CD4-positive, alpha-beta memory T cell (primary cell): ENCODE measurements at regions not wholly inside any gene's neighbourhood (a gene's known extent, or its start where the extent isn't known, plus 50 kb on each side); places are given as distances from the start of the nearest gene placed in this dataset.

Source experiments
- CTCF ChIA-PET: fragments of 350-600 bp; sonication (Branson Sonifier 250); formaldehyde crosslinking; loops from one replicate; lab custom pipeline; 2021; ENCODE audit warnings: inconsistent platforms; ENCODE audit not compliant: partially characterized antibody; lab: Charles Lee
- POLR2A ChIA-PET: fragments of 350-600 bp; sonication (Branson Sonifier 250); formaldehyde crosslinking; loops from one replicate; lab custom pipeline; 2021; ENCODE audit not compliant: partially characterized antibody; lab: Charles Lee
- DNase-seq, 5 donors: peaks; one replicate each; pipeline versions ENCODE4 v3.0.0 to v3.0.0-alpha.2; 2020 to 2022; ENCODE audit warnings: mixed read lengths in 1 of 5
- H3K27ac ChIP-seq: one replicate; pipeline ENCODE4 v1.7.0; 2013; ENCODE audit warnings: low read depth, low read length
- H3K27me3 ChIP-seq: 2 replicates; pipeline ENCODE4 v1.7.0; 2013; ENCODE audit warnings: mild to moderate bottlenecking, low read length, moderate library complexity; ENCODE audit not compliant: insufficient read depth
- H3K36me3 ChIP-seq: 2 replicates; pipeline ENCODE4 v1.7.0; 2013; ENCODE audit warnings: mild to moderate bottlenecking, low read length, moderate library complexity; ENCODE audit not compliant: insufficient read depth
- H3K4me1 ChIP-seq: 2 replicates; pipeline ENCODE4 v1.7.0; 2013; ENCODE audit warnings: mild to moderate bottlenecking, low read length, moderate library complexity; ENCODE audit not compliant: insufficient read depth
- H3K4me3 ChIP-seq, 2 donors: one replicate each; pipeline ENCODE4 v1.7.0; 2013; ENCODE audit warnings: low read length in 2 of 2, mild to moderate bottlenecking in 1 of 2
- H3K9me3 ChIP-seq, 2 donors: one replicate each; pipeline ENCODE4 v1.7.0; 2013; ENCODE audit warnings: low read length in 2 of 2, control low read depth in 1 of 2; ENCODE audit not compliant: control insufficient read depth in 1 of 2
- H3K27ac Mint-ChIP-seq, 7 donors: one replicate each; pipeline ENCODE4 v1.8.0; 2020 to 2021; ENCODE audit warnings: mixed read lengths in 7 of 7, mild to moderate bottlenecking in 6 of 7, inconsistent platforms in 3 of 7, moderate library complexity in 3 of 7
- H3K27me3 Mint-ChIP-seq, 2 donors: one replicate each; pipeline ENCODE4 v1.8.0; 2020 to 2021; ENCODE audit warnings: mixed read lengths in 2 of 2
- H3K36me3 Mint-ChIP-seq, 2 donors: one replicate each; pipeline ENCODE4 v1.8.0; 2020 to 2021; ENCODE audit warnings: mixed read lengths in 2 of 2, inconsistent platforms in 1 of 2, mild to moderate bottlenecking in 1 of 2
- H3K4me1 Mint-ChIP-seq, 4 donors: one replicate each; pipeline ENCODE4 v1.8.0; 2020 to 2021; ENCODE audit warnings: mixed read lengths in 4 of 4, mild to moderate bottlenecking in 1 of 4
- H3K4me3 Mint-ChIP-seq, 8 donors: one replicate each; pipeline ENCODE4 v1.8.0; 2020 to 2021; ENCODE audit warnings: mixed read lengths in 8 of 8, mild to moderate bottlenecking in 7 of 8, moderate library complexity in 6 of 8, inconsistent platforms in 3 of 8
- H3K9me3 Mint-ChIP-seq, 8 donors: one replicate each; pipeline ENCODE4 v1.8.0; 2020 to 2021; ENCODE audit warnings: mixed read lengths in 8 of 8, mild to moderate bottlenecking in 5 of 8, inconsistent platforms in 3 of 8, moderate library complexity in 1 of 8
- intact Hi-C: fragments of 100-400 bp; cut with micrococcal nuclease; formaldehyde crosslinking; loops from one replicate; pipeline ENCODE4 v1.15.1; 2023

GRCh38 chr4:79223993-79224776 lies 101.7 kb downstream of the NAA11 start:
- Mint-ChIP-seq H3K4me3 (no peak overlapping the region), H3K27ac (no peak overlapping the region), H3K27me3 (no peaks in the 10 kb centered on the region), H3K4me1 (no peaks in the 10 kb centered on the region), H3K36me3 (no peaks in the 10 kb centered on the region), H3K9me3 (peaks cover 0 to 14% (median 6%) of the 10 kb centered on the region in 8 donors)
- no peak overlapping the region for H3K27ac ChIP-seq
- H3K36me3 ChIP-seq, result no peaks in the 10 kb centered on the region
- POLR2A ChIA-PET, result no interaction called here
- H3K4me3 ChIP-seq, result no peak overlapping the region
- intact Hi-C loops, result no loop called here
- CTCF ChIA-PET, result no interaction called here
- DNase-seq, result no peak
- H3K4me1 ChIP-seq, result no peaks in the 10 kb centered on the region
- no peaks in the 10 kb centered on the region for H3K27me3 ChIP-seq
- H3K9me3 ChIP-seq, result no peaks in the 10 kb centered on the region

DNA sequence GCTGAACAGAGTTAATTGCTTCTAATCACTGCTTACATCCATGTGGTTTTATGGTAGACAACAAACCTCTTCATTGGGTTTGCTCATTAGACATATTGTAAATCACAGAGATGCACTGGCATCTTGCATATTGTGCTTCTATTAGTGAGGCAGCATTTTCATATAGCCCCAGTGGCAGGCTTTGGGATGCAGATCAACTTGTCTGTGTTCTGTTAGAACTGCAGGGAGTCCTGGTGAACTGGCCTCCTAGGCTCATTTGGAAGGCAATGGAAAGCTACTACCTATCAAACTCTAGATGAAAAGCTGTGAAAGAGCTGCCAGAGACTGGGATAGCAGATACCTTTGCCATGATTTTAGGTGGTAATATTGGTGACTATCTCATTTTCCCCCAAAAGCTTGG lies 108.8 kb downstream of the NAA11 start:
- ChIA-PET POLR2A (no interaction called here), CTCF (no interaction called here)
- Mint-ChIP-seq H3K36me3 (no peaks in the 10 kb centered on the region), H3K9me3 (peaks cover 0 to 5% (median 0%) of the 10 kb centered on the region in 8 donors), H3K27me3 (no peaks in the 10 kb centered on the region), H3K4me3 (no peak overlapping the region), H3K27ac (no peak overlapping the region), H3K4me1 (no peaks in the 10 kb centered on the region)
- H3K27ac ChIP-seq, result no peak overlapping the region
- intact Hi-C loops, result no loop called here
- H3K4me3 ChIP-seq, result no peak overlapping the region
- no peaks in the 10 kb centered on the region for H3K27me3 ChIP-seq
- H3K9me3 ChIP-seq, result no peaks in the 10 kb centered on the region
- H3K4me1 ChIP-seq, result no peaks in the 10 kb centered on the region
- H3K36me3 ChIP-seq, result no peaks in the 10 kb centered on the region
- DNase-seq, result no peak

DNA sequence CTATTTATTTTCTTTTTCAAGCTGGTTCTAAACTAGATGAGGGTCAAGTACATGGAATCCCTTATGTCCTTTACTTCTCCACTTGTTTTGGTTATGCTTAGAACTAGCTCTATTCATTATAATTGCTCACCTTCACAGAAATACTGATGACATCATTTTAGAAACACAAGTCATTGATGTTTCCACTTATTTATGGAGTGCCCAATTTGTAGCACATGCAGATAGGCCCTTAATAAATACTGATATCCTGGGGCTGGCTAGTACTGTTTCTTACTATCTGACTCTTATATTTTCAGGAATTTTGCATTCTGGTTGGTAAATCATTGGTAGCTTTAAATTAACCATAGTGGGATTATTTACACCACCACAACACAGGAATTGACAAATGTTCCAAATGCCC lies 112.2 kb downstream of the NAA11 start:
- Mint-ChIP-seq H3K4me3 (no peak overlapping the region), H3K27ac (no peak overlapping the region), H3K36me3 (no peaks in the 10 kb centered on the region), H3K9me3 (no peaks in the 10 kb centered on the region), H3K27me3 (no peaks in the 10 kb centered on the region), H3K4me1 (no peaks in the 10 kb centered on the region)
- ChIA-PET POLR2A (no interaction called here), CTCF (no interaction called here)
- H3K27ac ChIP-seq, result no peak overlapping the region
- H3K4me1 ChIP-seq, result no peaks in the 10 kb centered on the region
- no peaks in the 10 kb centered on the region for H3K27me3 ChIP-seq
- intact Hi-C loops, result no loop called here
- no peak overlapping the region for H3K4me3 ChIP-seq
- DNase-seq, result no peak
- H3K36me3 ChIP-seq, result no peaks in the 10 kb centered on the region
- no peaks in the 10 kb centered on the region for H3K9me3 ChIP-seq

DNA sequence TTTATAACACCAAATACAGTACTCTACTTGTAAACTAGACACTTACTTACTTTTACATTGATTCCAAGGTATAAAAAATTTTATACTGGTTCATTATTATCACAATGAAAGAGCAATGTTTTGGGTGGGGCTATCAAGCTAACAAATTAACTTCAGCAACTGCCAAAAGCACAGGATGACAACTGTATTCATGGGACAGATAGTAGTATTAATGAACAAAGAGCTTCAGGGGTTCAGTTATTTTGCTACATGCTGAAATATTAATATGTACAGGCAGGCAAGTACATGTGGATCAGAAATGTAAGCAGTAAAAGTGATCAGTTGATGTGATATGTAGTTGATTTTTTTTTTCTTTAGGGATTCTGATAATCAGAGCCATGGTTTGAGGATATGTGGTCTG lies 112.9 kb downstream of the NAA11 start:
- H3K9me3 ChIP-seq, result no peaks in the 10 kb centered on the region
- H3K27ac ChIP-seq, result no peak overlapping the region
- Mint-ChIP-seq H3K4me1 (no peaks in the 10 kb centered on the region), H3K9me3 (no peaks in the 10 kb centered on the region), H3K27me3 (no peaks in the 10 kb centered on the region), H3K36me3 (no peaks in the 10 kb centered on the region), H3K27ac (no peak overlapping the region), H3K4me3 (no peak overlapping the region)
- no peak overlapping the region for H3K4me3 ChIP-seq
- POLR2A ChIA-PET, result no interaction called here
- no peaks in the 10 kb centered on the region for H3K4me1 ChIP-seq
- H3K36me3 ChIP-seq, result no peaks in the 10 kb centered on the region
- CTCF ChIA-PET, result interaction anchor here (0.6 kb wide), 1 partner anchor 469 kb away, joined by 3 read pairs; no protein-coding TSS in a partner anchor
- H3K27me3 ChIP-seq, result no peaks in the 10 kb centered on the region
- no peak for DNase-seq
- intact Hi-C loops, result no loop called here

GRCh38 chr4:79212311-79212710 lies 113.5 kb downstream of the NAA11 start:
- Mint-ChIP-seq H3K4me3 (no peak overlapping the region), H3K36me3 (no peaks in the 10 kb centered on the region), H3K9me3 (no peaks in the 10 kb centered on the region), H3K27ac (no peak overlapping the region), H3K4me1 (no peaks in the 10 kb centered on the region), H3K27me3 (no peaks in the 10 kb centered on the region)
- intact Hi-C loops, result no loop called here
- ChIA-PET CTCF (no interaction called here), POLR2A (no interaction called here)
- Histone ChIP-seq H3K27ac (no peak overlapping the region), H3K27me3 (no peaks in the 10 kb centered on the region), H3K9me3 (no peaks in the 10 kb centered on the region), H3K36me3 (no peaks in the 10 kb centered on the region), H3K4me3 (no peak overlapping the region), H3K4me1 (no peaks in the 10 kb centered on the region)
- no peak for DNase-seq

DNA sequence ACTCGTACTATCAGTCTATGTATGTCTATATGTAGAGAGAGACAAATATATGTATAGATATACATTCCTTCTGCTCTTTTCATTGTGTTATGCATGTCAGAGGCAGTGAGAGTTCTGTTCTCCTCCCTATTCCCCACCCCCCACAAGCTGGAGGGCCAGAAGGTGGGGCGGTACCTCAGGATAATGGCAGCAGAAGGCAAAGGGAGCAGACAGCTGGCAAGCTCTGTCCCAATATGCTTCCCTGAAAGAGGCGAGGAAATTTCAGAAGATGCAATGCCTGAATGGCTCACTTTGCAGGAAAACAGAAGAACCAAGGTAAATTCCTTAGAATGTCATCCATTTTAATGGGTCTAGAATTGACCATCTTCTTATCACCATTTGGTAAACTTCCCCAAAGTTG lies 114.4 kb downstream of the NAA11 start:
- ChIA-PET CTCF (no interaction called here), POLR2A (no interaction called here)
- no peak for DNase-seq
- no peak overlapping the region for H3K4me3 ChIP-seq
- no peaks in the 10 kb centered on the region for H3K36me3 ChIP-seq
- intact Hi-C loops, result no loop called here
- no peaks in the 10 kb centered on the region for H3K27me3 ChIP-seq
- Mint-ChIP-seq H3K4me1 (no peaks in the 10 kb centered on the region), H3K9me3 (peaks cover 0 to 4% (median under 1%) of the 10 kb centered on the region in 8 donors), H3K36me3 (no peaks in the 10 kb centered on the region), H3K27me3 (no peaks in the 10 kb centered on the region), H3K4me3 (no peak overlapping the region), H3K27ac (no peak overlapping the region)
- H3K9me3 ChIP-seq, result no peaks in the 10 kb centered on the region
- H3K27ac ChIP-seq, result no peak overlapping the region
- no peaks in the 10 kb centered on the region for H3K4me1 ChIP-seq

DNA sequence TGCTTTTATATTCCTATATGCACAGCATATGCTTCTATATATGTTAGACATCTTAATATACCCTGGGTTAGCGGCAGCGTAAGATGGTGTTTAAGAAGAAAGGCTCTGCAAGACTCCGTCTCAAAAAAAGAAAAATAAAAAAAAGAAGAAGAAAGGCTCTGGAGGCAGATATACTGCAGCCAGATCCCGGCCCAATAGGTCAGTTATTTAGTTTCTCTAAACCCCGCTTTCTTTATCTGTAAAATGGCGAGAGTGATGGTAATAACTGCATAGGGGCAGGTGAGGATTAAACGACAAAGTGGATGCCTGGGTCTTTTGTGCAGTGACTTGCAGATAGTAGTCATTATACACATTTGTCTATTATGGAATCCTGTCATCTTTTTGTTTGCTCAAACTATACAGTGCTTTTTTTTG lies 115.2 kb downstream of the NAA11 start:
- Histone ChIP-seq H3K4me1 (no peaks in the 10 kb centered on the region), H3K36me3 (no peaks in the 10 kb centered on the region), H3K27ac (no peak overlapping the region), H3K27me3 (no peaks in the 10 kb centered on the region), H3K9me3 (no peaks in the 10 kb centered on the region), H3K4me3 (no peak overlapping the region)
- no peaks in the 10 kb centered on the region for H3K36me3 Mint-ChIP-seq
- no peaks in the 10 kb centered on the region for H3K4me1 Mint-ChIP-seq
- CTCF ChIA-PET, result no interaction called here
- H3K27ac Mint-ChIP-seq, result no peak overlapping the region
- intact Hi-C loops, result no loop called here
- POLR2A ChIA-PET, result no interaction called here
- peaks cover 0 to 10% (median 2%) of the 10 kb centered on the region in 8 donors for H3K9me3 Mint-ChIP-seq
- no peaks in the 10 kb centered on the region for H3K27me3 Mint-ChIP-seq
- no peak overlapping the region for H3K4me3 Mint-ChIP-seq
- DNase-seq, result no peak
